C4-2B (cell line): ENCODE measurements at regions not wholly inside any gene's neighbourhood (a gene's known extent, or its start where the extent isn't known, plus 50 kb on each side); places are given as distances from the start of the nearest gene placed in this dataset.
A peak's percentile ranks its signal among the peaks of the same experiment; 100 is the strongest.

ENCODE experiments used
- H3K27ac ChIP-seq: fragments of 450-650 bp; 2 replicates; pipeline ENCODE4 v1.5.1; 2017
- ZFX ChIP-seq: fragments of 450-650 bp; IDR thresholded peaks from 2 replicates; pipeline ENCODE4 v1.6.1; 2017
- TF ChIP-seq, protein P1 (sequence below): fragments of 450-650 bp; conservative IDR thresholded peaks from 2 replicates; pipeline ENCODE4 v1.5.1; 2017; ENCODE audit warnings: mild to moderate bottlenecking

DNA sequence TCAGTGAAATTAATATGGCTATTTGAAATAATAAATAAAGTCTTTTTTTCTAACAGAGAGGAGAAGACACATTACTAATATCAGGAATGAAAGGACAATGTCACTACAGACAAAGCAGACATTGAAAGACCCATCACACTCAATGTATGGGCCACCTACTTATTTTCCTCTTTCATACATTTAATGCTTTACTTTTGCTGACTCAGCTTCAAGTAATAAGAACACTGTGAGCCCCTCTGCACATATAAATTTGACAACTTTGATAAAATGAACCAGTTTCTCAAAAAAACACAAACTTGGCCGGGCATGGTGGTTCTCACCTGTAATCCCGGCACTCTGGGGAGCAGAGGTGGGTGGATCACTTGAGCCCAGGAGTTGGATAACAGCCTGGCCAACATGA is 664.2 kb upstream of the COBL start:
- no peak overlapping the region for H3K27ac ChIP-seq
- no peak for TF ChIP-seq ZFX
- TF ChIP-seq, protein P1, sequence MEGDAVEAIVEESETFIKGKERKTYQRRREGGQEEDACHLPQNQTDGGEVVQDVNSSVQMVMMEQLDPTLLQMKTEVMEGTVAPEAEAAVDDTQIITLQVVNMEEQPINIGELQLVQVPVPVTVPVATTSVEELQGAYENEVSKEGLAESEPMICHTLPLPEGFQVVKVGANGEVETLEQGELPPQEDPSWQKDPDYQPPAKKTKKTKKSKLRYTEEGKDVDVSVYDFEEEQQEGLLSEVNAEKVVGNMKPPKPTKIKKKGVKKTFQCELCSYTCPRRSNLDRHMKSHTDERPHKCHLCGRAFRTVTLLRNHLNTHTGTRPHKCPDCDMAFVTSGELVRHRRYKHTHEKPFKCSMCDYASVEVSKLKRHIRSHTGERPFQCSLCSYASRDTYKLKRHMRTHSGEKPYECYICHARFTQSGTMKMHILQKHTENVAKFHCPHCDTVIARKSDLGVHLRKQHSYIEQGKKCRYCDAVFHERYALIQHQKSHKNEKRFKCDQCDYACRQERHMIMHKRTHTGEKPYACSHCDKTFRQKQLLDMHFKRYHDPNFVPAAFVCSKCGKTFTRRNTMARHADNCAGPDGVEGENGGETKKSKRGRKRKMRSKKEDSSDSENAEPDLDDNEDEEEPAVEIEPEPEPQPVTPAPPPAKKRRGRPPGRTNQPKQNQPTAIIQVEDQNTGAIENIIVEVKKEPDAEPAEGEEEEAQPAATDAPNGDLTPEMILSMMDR, result no peak

DNA sequence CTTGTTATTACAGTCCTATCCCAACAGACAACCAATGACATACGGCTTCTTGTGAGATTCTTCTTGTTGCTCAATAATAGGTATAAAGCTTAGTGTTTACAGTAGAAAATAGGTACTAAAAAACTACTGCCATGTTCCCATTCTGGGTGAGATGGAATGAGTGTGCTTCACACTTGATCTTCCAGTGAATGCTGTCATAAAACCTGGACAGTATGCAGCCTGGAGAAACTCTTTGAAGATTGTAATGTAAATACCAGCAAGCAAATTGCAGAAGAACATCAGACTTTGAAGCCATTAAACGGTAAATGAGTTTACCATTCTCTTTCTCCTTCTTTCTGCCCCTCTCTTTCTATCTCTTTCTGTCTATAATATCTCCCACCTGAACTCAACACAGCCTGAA is 663.7 kb upstream of the COBL start:
- H3K27ac ChIP-seq, result no peak overlapping the region
- TF ChIP-seq, protein P1, result no peak
- no peak for TF ChIP-seq ZFX

DNA sequence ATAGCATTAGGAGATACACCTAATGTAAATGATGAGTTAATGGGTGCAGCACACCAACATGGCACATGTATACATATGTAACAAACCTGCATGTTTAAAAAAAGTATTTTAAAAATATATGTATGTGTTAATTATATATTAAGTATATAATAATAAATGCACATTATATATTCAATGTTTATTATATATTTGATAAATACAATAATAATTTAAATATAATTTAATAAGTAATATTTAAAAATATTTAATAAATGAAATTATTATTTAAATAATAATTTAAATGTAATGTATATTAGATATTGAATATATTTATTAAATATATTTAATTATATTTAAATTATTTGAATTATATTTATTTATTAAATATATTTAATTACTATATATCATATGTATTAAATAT is 661.3 kb upstream of the COBL start:
- TF ChIP-seq ZFX, result no peak
- TF ChIP-seq, protein P1, result no peak
- H3K27ac ChIP-seq, result no peak overlapping the region

DNA sequence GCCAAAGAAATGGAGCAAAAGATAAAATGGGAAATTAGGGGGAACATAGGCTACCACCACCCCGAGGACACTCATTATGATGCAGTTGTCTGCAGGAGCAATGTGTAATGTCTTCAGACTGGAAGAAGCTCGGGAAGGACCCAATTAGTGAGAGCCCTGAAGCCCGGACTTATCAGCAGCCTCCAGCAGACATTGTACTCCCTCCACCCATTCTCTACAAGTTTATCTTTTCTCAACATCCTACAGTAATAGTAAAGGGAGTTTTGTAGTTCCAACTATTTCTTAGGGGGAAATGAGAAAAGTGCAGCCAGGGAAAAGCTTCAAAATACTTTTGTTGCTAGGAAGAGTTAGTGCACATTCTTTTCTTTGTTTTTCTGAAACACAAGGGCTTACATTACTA is 657.3 kb upstream of the COBL start:
- no peak overlapping the region for H3K27ac ChIP-seq
- TF ChIP-seq, protein P1, result no peak
- TF ChIP-seq ZFX, result no peak

DNA sequence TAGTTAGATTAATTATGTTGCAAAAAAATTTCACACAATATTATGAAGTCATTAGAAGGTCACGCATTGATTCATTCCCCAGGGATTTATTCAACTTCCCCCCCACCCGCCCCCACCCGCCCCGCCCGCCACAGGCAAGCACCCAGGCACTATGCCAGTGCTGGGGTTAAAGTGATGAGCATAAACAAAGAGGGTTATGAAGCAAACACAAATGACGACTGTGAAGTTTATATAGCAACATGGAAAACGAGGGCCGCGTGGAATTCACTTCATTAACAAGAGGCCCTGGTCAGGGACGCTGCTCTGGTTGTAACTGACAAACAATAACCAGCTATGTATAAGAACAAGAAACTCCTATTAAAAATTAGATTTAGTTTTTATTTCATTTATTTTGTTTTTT is 656.5 kb upstream of the COBL start:
- TF ChIP-seq ZFX, result no peak
- TF ChIP-seq, protein P1, result no peak
- H3K27ac ChIP-seq, result no peak overlapping the region

- H3K27ac ChIP-seq, result no peak overlapping the region
- no peak for TF ChIP-seq ZFX
- TF ChIP-seq, protein P1, result no peak
Observed at GRCh38 chr7:51970961-51971665, 654.5 kb upstream of the COBL start.

- TF ChIP-seq, protein P1, result 0 out of 2 replicates have a peak, but pooled peaks have one; percentile 2
- no peak for TF ChIP-seq ZFX
- no peak overlapping the region for H3K27ac ChIP-seq
Observed at GRCh38 chr7:51968461-51968860, 651.9 kb upstream of the COBL start.
